Right atrium auricular region (tissue), 2 donors: ENCODE measurements at regions not wholly inside any gene's neighbourhood (a gene's known extent, or its start where the extent isn't known, plus 50 kb on each side); places are given as distances from the start of the nearest gene placed in this dataset.

ENCODE experiments used
- DNase-seq: peaks from one replicate; pipeline ENCODE4 v3.0.0-alpha.2; 2019; ENCODE audit warnings: low spot score
- H3K27ac ChIP-seq, 2 donors: fragments of 200-600 bp; sonication (generic); 1 replicate in 1 of 2; 2 replicates in 1 of 2; pipeline ENCODE4 v1.5.1; 2016 to 2019
- H3K27me3 ChIP-seq, 2 donors: fragments of 200-600 bp; sonication (generic); one replicate each; pipeline versions ENCODE4 v1.5.1 to v1.6.0; 2017 to 2019
- H3K36me3 ChIP-seq: fragments of 200-600 bp; sonication (generic); one replicate; pipeline ENCODE4 v1.5.1; 2016
- H3K4me1 ChIP-seq, 2 donors: fragments of 200-600 bp; sonication (generic); one replicate each; pipeline versions ENCODE4 v1.5.1 to v1.6.0; 2017 to 2019
- H3K4me3 ChIP-seq, 2 donors: fragments of 200-600 bp; sonication (generic); 1 replicate in 1 of 2; 2 replicates in 1 of 2; pipeline ENCODE4 v1.5.1; 2017 to 2019; ENCODE audit warnings: mild to moderate bottlenecking in 1 of 2, moderate library complexity in 1 of 2
- H3K9me3 ChIP-seq, 2 donors: fragments of 200-600 bp; sonication (generic); one replicate each; pipeline ENCODE4 v1.5.1; 2019
- CTCF ChIP-seq, 2 donors: fragments of 200-600 bp; sonication (generic); IDR thresholded peaks; one replicate each; pipeline ENCODE4 v1.5.1; 2019; ENCODE audit warnings: antibody characterized with exemption in 2 of 2

- no peak for DNase-seq
- H3K4me1 ChIP-seq, result peaks cover 0 to 7% of the 10 kb centered on the region in 2 donors
- no peak for TF ChIP-seq CTCF (IDR thresholded peaks at IDR 0.05)
- H3K9me3 ChIP-seq, result no peaks in the 10 kb centered on the region
- H3K4me3 ChIP-seq, result no peak overlapping the region
- no peak overlapping the region for H3K27ac ChIP-seq
- no peaks in the 10 kb centered on the region for H3K27me3 ChIP-seq
- H3K36me3 ChIP-seq, result no peaks in the 10 kb centered on the region
Observed at GRCh38 chr12:105848286-105848685, 290.5 kb downstream of the NUAK1 start.

- Histone ChIP-seq H3K27ac (no peak overlapping the region), H3K4me3 (no peak overlapping the region), H3K9me3 (no peaks in the 10 kb centered on the region), H3K4me1 (peaks cover 0 to 8% of the 10 kb centered on the region in 2 donors), H3K27me3 (no peaks in the 10 kb centered on the region), H3K36me3 (no peaks in the 10 kb centered on the region)
- DNase-seq, result no peak
- TF ChIP-seq CTCF (IDR thresholded peaks at IDR 0.05), result no peak
Observed at GRCh38 chr12:105850103-105850968, 288.4 kb downstream of the NUAK1 start.

GRCh38 chr12:105852496-105852895, 286.3 kb downstream of the NUAK1 start:
- no peaks in the 10 kb centered on the region for H3K36me3 ChIP-seq
- H3K9me3 ChIP-seq, result no peaks in the 10 kb centered on the region
- peak overlapping the region in 1 of 2 donors; percentile 40 for H3K27ac ChIP-seq
- no peak for DNase-seq
- TF ChIP-seq CTCF (IDR thresholded peaks at IDR 0.05), result no peak
- H3K4me3 ChIP-seq, result no peak overlapping the region
- H3K4me1 ChIP-seq, result peaks cover 0 to 8% of the 10 kb centered on the region in 2 donors
- H3K27me3 ChIP-seq, result no peaks in the 10 kb centered on the region

GRCh38 chr12:105852951-105853350, 285.8 kb downstream of the NUAK1 start:
- no peak overlapping the region for H3K4me3 ChIP-seq
- H3K9me3 ChIP-seq, result no peaks in the 10 kb centered on the region
- H3K36me3 ChIP-seq, result no peaks in the 10 kb centered on the region
- H3K4me1 ChIP-seq, result peaks cover 0 to 8% of the 10 kb centered on the region in 2 donors
- no peaks in the 10 kb centered on the region for H3K27me3 ChIP-seq
- peak; percentile 72 for DNase-seq
- TF ChIP-seq CTCF (IDR thresholded peaks at IDR 0.05), result no peak
- peak overlapping the region in 1 of 2 donors; percentile 40 for H3K27ac ChIP-seq

GRCh38 chr12:105854071-105854470, 284.7 kb downstream of the NUAK1 start:
- H3K36me3 ChIP-seq, result no peaks in the 10 kb centered on the region
- no peak overlapping the region for H3K4me3 ChIP-seq
- no peaks in the 10 kb centered on the region for H3K27me3 ChIP-seq
- H3K9me3 ChIP-seq, result no peaks in the 10 kb centered on the region
- no peak for TF ChIP-seq CTCF (IDR thresholded peaks at IDR 0.05)
- H3K4me1 ChIP-seq, result peaks cover 0 to 8% of the 10 kb centered on the region in 2 donors
- H3K27ac ChIP-seq, result no peak overlapping the region
- DNase-seq, result no peak
